Hepatocyte (in vitro differentiated cells): ENCODE measurements at regions not wholly inside any gene's neighbourhood (a gene's known extent, or its start where the extent isn't known, plus 50 kb on each side); places are given as distances from the start of the nearest gene placed in this dataset.

Source experiments
- DNase-seq: peaks from one replicate; pipeline ENCODE4 v3.0.0-alpha.2; 2016; ENCODE audit warnings: low spot score
- H2AFZ ChIP-seq: fragments of 200-600 bp; sonication (generic); 2 replicates; pipeline ENCODE4 v1.6.0; 2016; ENCODE audit warnings: antibody characterized with exemption, mild to moderate bottlenecking
- H3K27ac ChIP-seq: fragments of 200-600 bp; sonication (generic); 2 replicates; pipeline ENCODE4 v1.5.1; 2016; ENCODE audit warnings: mild to moderate bottlenecking
- H3K27me3 ChIP-seq: fragments of 200-600 bp; sonication (generic); 2 replicates; pipeline ENCODE4 v1.6.1; 2016
- H3K36me3 ChIP-seq: fragments of 200-600 bp; sonication (generic); replicated peaks from 2 replicates; pipeline ENCODE4 v1.5.1; 2016; ENCODE audit warnings: low read depth; ENCODE audit not compliant: insufficient read depth
- H3K4me1 ChIP-seq: fragments of 200-600 bp; sonication (generic); 2 replicates; pipeline ENCODE4 v1.5.1; 2016; ENCODE audit warnings: mild to moderate bottlenecking, moderate library complexity; ENCODE audit not compliant: insufficient read depth
- H3K4me2 ChIP-seq: fragments of 200-600 bp; sonication (generic); 2 replicates; pipeline ENCODE4 v1.6.0; 2016
- H3K4me3 ChIP-seq: fragments of 200-600 bp; sonication (generic); 2 replicates; pipeline ENCODE4 v1.5.1; 2016; ENCODE audit warnings: mild to moderate bottlenecking
- H3K79me2 ChIP-seq: fragments of 200-600 bp; sonication (generic); 2 replicates; pipeline ENCODE4 v1.6.0; 2017; ENCODE audit warnings: mild to moderate bottlenecking
- H3K9me2 ChIP-seq: fragments of 200-600 bp; sonication (generic); replicated peaks from 2 replicates; pipeline ENCODE4 v1.6.0; 2017; ENCODE audit warnings: mild to moderate bottlenecking; ENCODE audit not compliant: insufficient read depth
- H3K9me3 ChIP-seq: fragments of 200-600 bp; sonication (generic); 2 replicates; pipeline ENCODE4 v1.5.1; 2016; ENCODE audit warnings: low read depth, mild to moderate bottlenecking
- H4K20me1 ChIP-seq: fragments of 200-600 bp; sonication (generic); 2 replicates; pipeline ENCODE4 v1.6.0; 2016; ENCODE audit warnings: mild to moderate bottlenecking; ENCODE audit not compliant: insufficient read depth, poor library complexity, severe bottlenecking
- CTCF ChIP-seq: fragments of 200-600 bp; sonication (generic); IDR thresholded peaks from 2 replicates; pipeline ENCODE4 v1.5.1; 2016; ENCODE audit warnings: antibody characterized with exemption, mild to moderate bottlenecking; ENCODE audit not compliant: poor library complexity
- EZH2 ChIP-seq: fragments of 200-600 bp; sonication (generic); IDR thresholded peaks from 2 replicates; pipeline ENCODE4 v1.6.1; 2016; ENCODE audit warnings: antibody characterized with exemption, mild to moderate bottlenecking, borderline replicate concordance
- EZH2phosphoT487 ChIP-seq: fragments of 200-600 bp; sonication (generic); IDR thresholded peaks from one replicate; pipeline ENCODE4 v1.6.1; 2018; ENCODE audit warnings: antibody characterized with exemption, mild to moderate bottlenecking, low read depth, moderate library complexity; ENCODE audit not compliant: unreplicated experiment, severe bottlenecking
- WGBS: methylation state at CpG from one replicate; pipeline ENCODE4 v1.1.6; 2016; ENCODE audit warnings: low lambda C conversion rate; ENCODE audit errors: missing lambda C conversion rate; 5-methylcytosine and 5-hydroxymethylcytosine counted together

- Histone ChIP-seq H4K20me1 (no peaks in the 10 kb centered on the region), H3K4me2 (no peak overlapping the region), H3K27ac (no peak overlapping the region), H3K9me2 (no peaks in the 10 kb centered on the region), H3K4me3 (no peak overlapping the region), H3K4me1 (no peaks in the 10 kb centered on the region), H3K9me3 (no peaks in the 10 kb centered on the region), H3K79me2 (no peaks in the 10 kb centered on the region), H3K27me3 (no peaks in the 10 kb centered on the region), H2AFZ (no peak overlapping the region), H3K36me3 (no peaks in the 10 kb centered on the region)
- TF ChIP-seq EZH2 (no peak), EZH2phosphoT487 (no peak), CTCF (no peak)
- no peak for DNase-seq
- 95% methylated on average over 6 of the region's 6 CpGs for WGBS
These were observed 184.6 kb downstream of the SHANK2 start for GRCh38 chr11:71067753-71068152.

GRCh38 chr11:71066311-71066710 is 186.1 kb downstream of the SHANK2 start:
- no peak overlapping the region for H3K27ac ChIP-seq
- no peak for TF ChIP-seq EZH2
- TF ChIP-seq EZH2phosphoT487: no peak
- TF ChIP-seq CTCF: no peak
- no peak for DNase-seq
- H3K4me2 ChIP-seq: no peak overlapping the region
- no peak overlapping the region for H3K4me3 ChIP-seq
- H3K9me2 ChIP-seq: no peaks in the 10 kb centered on the region
- WGBS: 60% methylated on average over 6 of the region's 6 CpGs
- no peaks in the 10 kb centered on the region for H3K79me2 ChIP-seq
- H3K9me3 ChIP-seq: no peaks in the 10 kb centered on the region
- no peaks in the 10 kb centered on the region for H4K20me1 ChIP-seq
- H3K27me3 ChIP-seq: no peaks in the 10 kb centered on the region
- no peak overlapping the region for H2AFZ ChIP-seq
- H3K4me1 ChIP-seq: no peaks in the 10 kb centered on the region
- H3K36me3 ChIP-seq: no peaks in the 10 kb centered on the region

- Histone ChIP-seq H3K4me3 (no peak overlapping the region), H3K79me2 (no peaks in the 10 kb centered on the region), H3K4me1 (no peaks in the 10 kb centered on the region), H2AFZ (no peak overlapping the region), H4K20me1 (no peaks in the 10 kb centered on the region), H3K9me2 (no peaks in the 10 kb centered on the region), H3K27ac (no peak overlapping the region), H3K36me3 (no peaks in the 10 kb centered on the region), H3K9me3 (no peaks in the 10 kb centered on the region), H3K4me2 (no peak overlapping the region), H3K27me3 (no peaks in the 10 kb centered on the region)
- DNase-seq: no peak
- WGBS: no CpG with 5 or more reads among the region's 4 CpGs
- TF ChIP-seq EZH2phosphoT487 (no peak), CTCF (no peak), EZH2 (no peak)
These were observed 186.5 kb downstream of the SHANK2 start for GRCh38 chr11:71065841-71066240.
